NCI-H526 (cell line): ENCODE measurements at regions not wholly inside any gene's neighbourhood (a gene's known extent, or its start where the extent isn't known, plus 50 kb on each side); places are given as distances from the start of the nearest gene placed in this dataset.
"Not testable (repeated sequence)": the region's sequence is repeated elsewhere in the genome, so short reads cannot be mapped to it uniquely, and the experiment has no call there.

Experiments
- DNase-seq, 2 experiments: peaks; one replicate each; lab custom pipeline; 2025; lab: John Stamatoyannopoulos, UW

GRCh38 chr12:67759829-67760228, 111.3 kb downstream of the DYRK2 start:
- DNase-seq: no peak

GRCh38 chr12:67760586-67761275, 112.2 kb downstream of the DYRK2 start:
- DNase-seq: no peak

GRCh38 chr12:67761566-67761965, 113.0 kb downstream of the DYRK2 start:
- no peak for DNase-seq

- DNase-seq: no peak
Measured at GRCh38 chr12:67764055-67764454, 115.5 kb downstream of the DYRK2 start.

- DNase-seq: no peak
Measured at GRCh38 chr12:67764946-67765619, 116.5 kb downstream of the DYRK2 start.

GRCh38 chr12:67765776-67766766, 117.5 kb downstream of the DYRK2 start:
- DNase-seq: no peak

- peak; percentile 37 to 67 for DNase-seq
Measured at GRCh38 chr12:67772267-67773169, 124.0 kb downstream of the DYRK2 start.

GRCh38 chr12:67773896-67774295, 125.4 kb downstream of the DYRK2 start:
- DNase-seq: no peak

- no peak for DNase-seq
Measured at GRCh38 chr12:67774983-67775587, 126.5 kb downstream of the DYRK2 start.

GRCh38 chr12:67780580-67781084, 132.1 kb downstream of the DYRK2 start:
- no peak for DNase-seq

GRCh38 chr12:67782573-67782972, 134.0 kb downstream of the DYRK2 start:
- DNase-seq: no peak

GRCh38 chr12:67783393-67783792, 134.8 kb downstream of the DYRK2 start:
- DNase-seq: no peak

GRCh38 chr12:67784831-67785230, 136.3 kb downstream of the DYRK2 start:
- DNase-seq: no peak

GRCh38 chr12:67786086-67786485, 137.5 kb downstream of the DYRK2 start:
- DNase-seq: no peak

- DNase-seq: no peak
Measured at GRCh38 chr12:67788118-67788517, 139.6 kb downstream of the DYRK2 start.

GRCh38 chr12:67789266-67789665, 140.7 kb downstream of the DYRK2 start:
- no peak for DNase-seq

GRCh38 chr12:67790660-67791059, 142.1 kb downstream of the DYRK2 start:
- no peak for DNase-seq

- not testable (repeated sequence) for DNase-seq
Measured at GRCh38 chr12:67791362-67791761, 142.8 kb downstream of the DYRK2 start.

- DNase-seq: no peak
Measured at GRCh38 chr12:67792185-67792584, 143.6 kb downstream of the DYRK2 start.

- no peak for DNase-seq
Measured at GRCh38 chr12:67794161-67794560, 145.6 kb downstream of the DYRK2 start.

GRCh38 chr12:67795236-67795635, 146.7 kb downstream of the DYRK2 start:
- DNase-seq: no peak
